Fibroblast of pulmonary artery (primary cell): ENCODE measurements at regions not wholly inside any gene's neighbourhood (a gene's known extent, or its start where the extent isn't known, plus 50 kb on each side); places are given as distances from the start of the nearest gene placed in this dataset.
A peak's percentile ranks its signal among the peaks of the same experiment; 100 is the strongest.

Experiments used
- DNase-seq: peaks from one replicate; pipeline ENCODE4 v3.0.0-alpha.2; 2010; ENCODE audit warnings: low read depth
- H3K4me3 ChIP-seq: replicated peaks from 2 replicates; pipeline ENCODE4 v1.5.1; 2011; ENCODE audit warnings: low read depth, mild to moderate bottlenecking, control low read depth, low read length, moderate library complexity
- CTCF ChIP-seq: IDR thresholded peaks from 2 replicates; pipeline ENCODE4 v1.5.1; 2011; ENCODE audit warnings: mild to moderate bottlenecking, control low read depth, low read length, inconsistent platforms; ENCODE audit errors: missing control alignments

GRCh38 chr17:55585629-55586028, 74.4 kb upstream of the SMIM36 start:
- H3K4me3 ChIP-seq, result no peak overlapping the region
- no peak for TF ChIP-seq CTCF
- DNase-seq, result no peak

DNA sequence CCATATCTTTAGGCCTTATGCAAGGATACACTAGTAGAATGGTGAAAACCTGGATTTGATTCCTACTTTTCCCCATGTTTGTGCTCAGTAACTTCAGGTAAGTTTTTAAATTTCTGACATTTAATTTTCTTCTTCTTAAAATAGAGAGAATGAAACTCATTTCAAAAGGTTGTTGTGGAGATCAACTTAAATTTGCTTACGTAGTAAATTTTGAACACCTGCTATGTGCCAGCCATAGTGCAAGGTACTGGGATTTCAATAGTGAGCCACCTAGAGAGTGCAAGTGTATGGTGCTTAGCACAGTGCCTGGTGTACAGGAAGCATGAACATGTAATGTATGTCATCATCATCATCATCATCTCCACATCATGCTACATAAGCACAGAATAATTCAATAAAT, 73.6 kb upstream of the SMIM36 start:
- no peak overlapping the region for H3K4me3 ChIP-seq
- no peak for TF ChIP-seq CTCF
- no peak for DNase-seq

GRCh38 chr17:55584055-55584685, 72.9 kb upstream of the SMIM36 start:
- DNase-seq, result peak; percentile 22
- no peak overlapping the region for H3K4me3 ChIP-seq
- no peak for TF ChIP-seq CTCF

GRCh38 chr17:55582897-55583296, 71.6 kb upstream of the SMIM36 start:
- no peak overlapping the region for H3K4me3 ChIP-seq
- no peak for DNase-seq
- TF ChIP-seq CTCF, result no peak

- no peak overlapping the region for H3K4me3 ChIP-seq
- no peak for DNase-seq
- TF ChIP-seq CTCF, result no peak
Observed at GRCh38 chr17:55580596-55581133, 69.4 kb upstream of the SMIM36 start.

GRCh38 chr17:55577687-55578086, 66.4 kb upstream of the SMIM36 start:
- no peak overlapping the region for H3K4me3 ChIP-seq
- no peak for TF ChIP-seq CTCF
- DNase-seq, result no peak

DNA sequence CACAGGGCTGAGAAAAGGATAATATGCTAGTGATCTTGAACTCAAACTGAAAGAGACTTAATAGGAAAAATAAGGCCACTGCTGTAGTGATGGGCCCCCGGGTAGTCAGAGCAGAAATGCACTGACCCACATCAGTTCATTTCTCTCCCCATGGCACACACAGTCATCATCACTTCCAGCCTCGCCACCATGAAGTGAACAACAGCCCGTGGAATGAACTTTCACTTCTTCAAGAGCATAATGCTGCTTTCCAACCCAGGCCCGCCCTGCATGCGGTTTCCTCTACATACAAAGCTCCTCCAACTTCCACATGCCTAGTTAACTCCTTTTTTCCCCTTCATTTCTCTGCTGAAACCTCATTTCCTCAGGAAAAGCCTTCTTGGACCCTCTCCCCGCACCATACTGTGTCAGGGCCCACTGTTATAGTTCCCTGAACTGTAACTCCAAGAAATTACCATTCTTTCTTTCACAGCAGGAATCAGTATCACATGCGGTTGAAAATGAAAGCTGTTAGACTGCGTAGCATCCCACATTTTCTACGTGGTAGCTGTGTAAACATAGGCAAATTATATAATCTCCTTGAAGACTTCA, 65.8 kb upstream of the SMIM36 start:
- no peak for TF ChIP-seq CTCF
- peak overlapping the region; percentile 27 for H3K4me3 ChIP-seq
- peak; percentile 54 for DNase-seq
